ENCODE measurements at regions not wholly inside any gene's neighbourhood (a gene's known extent, or its start where the extent isn't known, plus 50 kb on each side); places are given as distances from the start of the nearest gene placed in this dataset.
A peak's percentile ranks its signal among the peaks of the same experiment; 100 is the strongest.

DNA sequence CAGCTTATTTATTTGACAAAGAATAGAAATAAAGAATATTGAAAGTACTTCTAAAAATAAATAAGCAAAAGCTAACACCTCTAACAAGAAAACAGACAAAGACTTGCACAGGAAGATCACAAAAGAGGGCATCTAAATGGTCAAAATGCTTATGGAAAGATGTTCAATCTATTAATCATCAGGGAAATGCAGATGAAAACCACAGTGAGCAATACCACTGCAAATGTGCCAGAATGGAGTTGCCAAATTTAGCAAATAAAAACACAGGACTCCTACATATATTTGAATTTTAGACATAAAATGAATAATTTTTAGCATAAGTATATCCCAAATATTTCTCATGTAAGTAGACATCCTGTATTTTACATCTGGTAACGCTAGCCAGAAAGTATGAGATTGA, 56.1 kb upstream of the HPGD start:
- no peak for DNase-seq

GRCh38 chr4:174575436-174575835, 53.1 kb upstream of the HPGD start:
- no peak for DNase-seq
- no peaks in the 10 kb centered on the region for H3K9me3 ChIP-seq
- H3K4me3 ChIP-seq, result no peak overlapping the region
- no peak for TF ChIP-seq CTCF (IDR thresholded peaks at IDR 0.05)
- intact Hi-C loops (cut with DNase I, micrococcal nuclease), result no loop called here
- no peaks in the 10 kb centered on the region for H3K36me3 ChIP-seq (ENCODE audit: low read depth)
- H3K4me1 ChIP-seq (ENCODE audit: low read depth), result no peaks in the 10 kb centered on the region
- peak; percentile 30 for ATAC-seq

More for the DNA sequence above, 56.1 kb upstream of the HPGD start:
- Histone ChIP-seq H3K4me1 (ENCODE audit: low read depth) (no peaks in the 10 kb centered on the region), H3K9me3 (no peaks in the 10 kb centered on the region), H3K4me3 (no peak overlapping the region), H3K36me3 (ENCODE audit: low read depth) (no peaks in the 10 kb centered on the region)
- intact Hi-C loops (cut with DNase I, micrococcal nuclease), result no loop called here
- no peak for TF ChIP-seq CTCF (IDR thresholded peaks at IDR 0.05)
- no peak for ATAC-seq

All from mucosa of descending colon (tissue), 3 donors.